ENCODE measurements at regions not wholly inside any gene's neighbourhood (a gene's known extent, or its start where the extent isn't known, plus 50 kb on each side); places are given as distances from the start of the nearest gene placed in this dataset.

DNA sequence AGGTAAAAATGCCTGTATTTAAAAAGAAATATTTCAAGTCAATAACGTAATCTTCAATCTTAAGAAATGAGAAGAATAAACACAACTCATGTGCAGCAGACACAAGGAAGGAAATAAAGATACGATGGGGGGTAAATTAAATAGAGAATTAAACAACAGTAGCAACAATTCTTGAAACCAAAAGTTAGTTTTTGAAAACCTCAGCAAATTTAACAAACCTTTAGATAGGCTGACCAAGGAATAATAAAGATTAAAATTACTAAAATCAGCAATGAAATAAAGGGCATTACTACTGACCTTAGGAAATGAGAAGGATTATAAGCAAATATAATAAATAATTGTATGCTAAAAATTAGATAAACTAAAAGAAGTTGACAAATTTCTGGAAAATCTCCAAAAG is 178.9 kb downstream of the RTP5 start:
- TF ChIP-seq, protein P1, sequence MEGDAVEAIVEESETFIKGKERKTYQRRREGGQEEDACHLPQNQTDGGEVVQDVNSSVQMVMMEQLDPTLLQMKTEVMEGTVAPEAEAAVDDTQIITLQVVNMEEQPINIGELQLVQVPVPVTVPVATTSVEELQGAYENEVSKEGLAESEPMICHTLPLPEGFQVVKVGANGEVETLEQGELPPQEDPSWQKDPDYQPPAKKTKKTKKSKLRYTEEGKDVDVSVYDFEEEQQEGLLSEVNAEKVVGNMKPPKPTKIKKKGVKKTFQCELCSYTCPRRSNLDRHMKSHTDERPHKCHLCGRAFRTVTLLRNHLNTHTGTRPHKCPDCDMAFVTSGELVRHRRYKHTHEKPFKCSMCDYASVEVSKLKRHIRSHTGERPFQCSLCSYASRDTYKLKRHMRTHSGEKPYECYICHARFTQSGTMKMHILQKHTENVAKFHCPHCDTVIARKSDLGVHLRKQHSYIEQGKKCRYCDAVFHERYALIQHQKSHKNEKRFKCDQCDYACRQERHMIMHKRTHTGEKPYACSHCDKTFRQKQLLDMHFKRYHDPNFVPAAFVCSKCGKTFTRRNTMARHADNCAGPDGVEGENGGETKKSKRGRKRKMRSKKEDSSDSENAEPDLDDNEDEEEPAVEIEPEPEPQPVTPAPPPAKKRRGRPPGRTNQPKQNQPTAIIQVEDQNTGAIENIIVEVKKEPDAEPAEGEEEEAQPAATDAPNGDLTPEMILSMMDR (IDR thresholded peaks at IDR 0.05), result no peak
- no peak for TF ChIP-seq POLR2A (IDR thresholded peaks at IDR 0.05)
- TF ChIP-seq POLR2AphosphoS5 (IDR thresholded peaks at IDR 0.05), result no peak
- no peak for TF ChIP-seq EP300 (IDR thresholded peaks at IDR 0.05)

Data from gastroesophageal sphincter (tissue), 3 donors.